GF-D8 (cell line): ENCODE measurements at regions not wholly inside any gene's neighbourhood (a gene's known extent, or its start where the extent isn't known, plus 50 kb on each side); places are given as distances from the start of the nearest gene placed in this dataset.
"Not testable (repeated sequence)": the region's sequence is repeated elsewhere in the genome, so short reads cannot be mapped to it uniquely, and the experiment has no call there.

Experiments used
- DNase-seq: peaks from one replicate; lab custom pipeline; 2025; lab: John Stamatoyannopoulos, UW

DNA sequence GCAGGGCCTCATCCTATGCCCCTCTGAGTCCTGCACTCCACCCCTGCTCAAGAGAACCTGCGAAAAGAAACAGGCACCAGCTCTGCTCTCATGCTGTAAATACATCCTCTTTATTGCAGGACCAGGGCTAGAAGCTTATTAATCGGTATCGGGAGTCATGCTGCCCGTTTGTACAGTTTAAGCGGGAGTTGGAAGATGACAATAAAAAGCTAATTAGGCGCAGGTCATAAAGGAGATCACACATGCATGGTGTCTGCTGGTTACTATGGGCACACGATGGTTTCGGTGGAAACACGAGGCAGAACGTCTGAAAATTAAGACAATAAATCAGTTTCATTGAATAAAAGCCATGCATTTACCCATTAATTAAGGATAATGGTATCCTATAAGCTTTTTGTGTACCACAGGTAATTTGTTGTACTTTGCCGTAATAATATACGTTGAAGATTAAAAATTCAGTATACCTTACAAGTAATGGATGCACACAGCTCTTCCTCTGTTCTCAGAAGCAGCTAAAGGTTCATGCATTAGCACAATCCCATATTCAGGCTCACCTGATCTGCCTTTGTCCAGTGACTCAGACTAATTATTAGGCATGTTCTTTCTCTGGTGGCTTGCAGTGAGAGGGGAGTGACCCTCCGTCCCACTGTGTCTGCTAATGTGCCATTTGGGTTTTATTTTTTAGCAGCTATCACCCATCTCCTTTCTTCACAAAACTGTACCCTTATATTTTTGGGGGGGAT, 406.0 kb downstream of the TSHZ3 start:
- no peak for DNase-seq

DNA sequence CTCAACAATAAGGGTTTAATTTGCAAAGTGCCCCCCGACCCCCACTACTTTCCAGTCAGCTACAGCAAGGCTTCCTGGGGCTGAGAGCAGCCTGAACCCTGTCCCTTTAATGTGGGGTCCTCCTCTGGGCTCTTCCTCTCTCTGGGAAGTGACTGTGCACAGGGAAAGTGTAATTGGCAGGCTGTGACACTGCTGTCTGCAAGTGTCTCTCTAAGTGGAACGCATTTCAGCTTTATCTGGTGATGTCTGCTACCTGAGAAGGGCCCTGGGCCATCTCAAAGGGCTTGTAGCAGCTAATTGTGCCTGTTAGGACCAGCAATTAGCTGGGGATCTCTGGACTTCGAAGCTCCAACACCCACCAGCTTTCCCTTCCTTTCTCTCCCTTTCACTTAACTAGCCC, 406.6 kb downstream of the TSHZ3 start:
- no peak for DNase-seq

DNA sequence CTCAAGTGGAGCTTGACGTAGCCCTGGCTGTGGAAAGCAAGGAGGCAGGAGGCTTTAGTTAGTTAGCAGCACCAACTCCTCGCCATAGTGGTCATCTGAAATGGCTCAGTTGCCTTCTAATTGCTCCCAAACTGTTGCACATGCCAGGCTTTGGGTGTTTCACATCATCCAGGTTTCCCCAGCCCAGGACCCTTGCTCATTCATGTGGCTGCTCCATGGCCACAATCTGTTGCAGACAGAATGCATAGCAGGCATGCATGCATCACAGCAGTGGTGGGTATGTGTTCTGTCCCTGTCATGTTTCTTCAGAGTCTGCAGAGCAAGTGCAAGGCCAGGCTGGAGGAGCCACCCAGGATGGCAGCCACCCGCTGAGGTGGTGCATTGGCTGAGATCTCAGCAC, 407.6 kb downstream of the TSHZ3 start:
- DNase-seq: no peak

DNA sequence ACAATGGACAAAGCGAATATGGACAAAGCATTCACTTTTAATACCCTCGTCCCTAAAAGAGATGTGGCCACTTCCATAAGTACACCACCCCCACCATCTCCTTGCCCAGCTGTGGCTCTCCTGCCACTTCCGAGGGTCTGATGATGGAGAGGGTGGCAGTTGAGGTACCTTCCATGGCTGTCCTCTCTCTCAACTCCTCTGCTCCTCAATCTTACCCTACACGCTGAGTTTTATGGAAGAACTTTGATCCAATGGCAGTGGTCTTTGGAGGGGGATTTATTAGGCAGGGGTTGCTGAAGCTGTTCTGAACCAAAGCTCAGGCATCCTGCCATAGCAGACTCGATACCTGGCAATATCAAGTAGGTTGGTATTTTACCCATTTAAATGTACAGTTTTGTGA, 413.0 kb downstream of the TSHZ3 start:
- DNase-seq: no peak

DNA sequence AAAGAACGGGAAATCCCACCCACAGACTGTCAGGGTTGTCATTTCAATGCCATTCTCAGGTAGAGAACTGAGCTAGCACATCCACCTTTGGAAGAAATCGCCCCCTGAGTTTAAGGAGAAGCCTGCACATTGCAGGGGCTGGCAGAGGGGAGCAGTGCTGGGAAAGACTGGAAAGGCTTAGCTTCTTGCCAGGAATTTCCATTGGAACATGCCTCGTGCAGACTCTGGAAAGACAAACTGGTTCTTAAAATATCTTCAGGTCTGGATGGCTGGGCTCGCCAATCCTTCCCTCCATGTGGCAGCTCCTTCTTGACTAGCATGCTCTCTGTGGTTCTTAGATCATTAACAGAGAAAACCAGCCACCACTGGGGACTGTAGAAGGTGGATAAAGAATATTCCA, 414.1 kb downstream of the TSHZ3 start:
- no peak for DNase-seq

DNA sequence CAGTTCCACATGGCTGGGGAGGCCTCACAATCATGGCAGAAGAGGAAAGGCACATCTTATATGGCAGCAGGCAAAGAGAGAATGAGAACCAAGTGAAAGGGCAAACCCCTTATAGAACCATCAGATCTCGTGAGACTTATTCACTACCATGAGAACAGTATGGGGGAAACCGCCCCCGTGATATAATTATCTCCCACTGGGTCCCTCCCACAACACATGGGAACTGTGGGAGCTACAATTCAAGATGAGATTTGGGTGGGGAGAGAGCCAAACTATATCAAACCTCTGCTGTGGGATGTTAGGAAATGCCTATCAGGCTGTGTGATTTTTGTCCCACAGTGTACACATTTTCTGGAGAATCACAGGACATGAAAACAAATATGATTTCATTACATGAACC, 415.8 kb downstream of the TSHZ3 start:
- DNase-seq: not testable (repeated sequence)

DNA sequence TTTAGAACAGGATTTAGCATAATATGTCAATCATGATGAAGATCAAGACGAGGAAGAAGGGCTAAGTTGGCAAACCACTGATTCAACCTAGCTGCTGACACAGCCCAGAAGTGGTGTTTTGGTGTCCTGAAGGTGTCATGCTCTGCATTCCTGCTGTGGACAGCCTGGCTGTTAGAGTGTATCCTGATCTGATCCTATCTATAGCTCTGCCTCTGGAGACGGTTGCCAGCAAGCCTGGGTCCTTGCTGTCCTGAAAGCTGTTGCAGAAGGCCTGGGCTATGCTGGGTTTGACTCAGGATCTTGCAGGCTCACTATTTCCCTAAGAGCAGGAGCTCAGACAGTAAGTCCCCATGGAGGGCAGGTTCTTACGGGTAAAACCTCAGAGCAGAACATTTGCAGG, 416.4 kb downstream of the TSHZ3 start:
- DNase-seq: no peak

DNA sequence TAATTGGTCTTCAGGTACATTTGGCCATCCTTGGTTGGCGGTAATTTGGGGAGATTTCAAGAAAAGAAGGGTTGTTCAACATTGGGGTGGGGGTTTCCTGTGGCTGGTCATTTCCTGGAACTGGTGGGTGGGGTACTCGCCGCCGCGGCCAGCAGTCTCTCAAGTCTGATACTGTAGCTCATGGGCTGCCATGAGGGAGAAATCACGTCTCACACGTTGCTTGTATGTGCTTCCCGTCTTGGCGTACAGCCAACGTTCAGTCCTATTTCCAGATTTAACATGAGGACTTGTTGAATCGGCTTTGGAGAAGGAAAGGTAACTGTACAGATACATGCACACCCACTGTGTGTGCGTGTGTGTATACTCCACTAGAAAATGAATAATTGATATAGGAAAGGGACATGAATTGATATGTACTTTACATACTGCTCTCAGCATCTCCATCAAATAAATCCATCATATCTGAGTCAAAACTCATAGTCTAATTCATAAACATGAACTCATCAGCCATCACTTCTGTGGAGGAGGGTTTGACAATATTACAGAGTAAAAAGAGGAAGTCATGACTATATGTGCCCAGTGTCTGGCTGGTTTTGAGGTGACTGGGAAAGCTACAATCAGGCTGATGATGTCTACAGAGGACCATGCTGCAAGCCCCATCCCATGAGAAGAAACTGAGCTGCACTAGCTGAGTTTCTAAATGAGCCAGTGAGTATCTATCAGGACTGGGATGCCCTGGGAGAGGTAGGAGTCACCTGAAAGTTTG, 418.1 kb downstream of the TSHZ3 start:
- no peak for DNase-seq

DNA sequence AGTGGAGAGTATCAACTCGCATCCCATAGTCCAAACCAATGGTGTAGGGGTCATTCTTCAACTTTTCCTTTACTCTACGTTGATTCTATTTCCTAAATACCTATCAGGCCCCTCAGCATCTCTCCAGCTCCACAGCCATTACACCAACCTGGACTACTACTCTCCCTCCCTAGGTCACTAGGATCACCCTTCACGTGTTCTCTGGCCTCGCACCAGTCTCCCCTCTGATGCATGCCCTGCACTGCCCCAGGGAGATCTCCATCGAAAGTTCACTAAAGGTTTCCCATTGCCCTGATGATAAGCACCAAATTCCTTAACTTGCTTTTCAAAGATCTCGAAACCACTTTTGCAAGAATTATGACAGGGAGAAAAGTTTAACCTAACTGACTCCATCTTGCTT, 421.5 kb downstream of the TSHZ3 start:
- no peak for DNase-seq

DNA sequence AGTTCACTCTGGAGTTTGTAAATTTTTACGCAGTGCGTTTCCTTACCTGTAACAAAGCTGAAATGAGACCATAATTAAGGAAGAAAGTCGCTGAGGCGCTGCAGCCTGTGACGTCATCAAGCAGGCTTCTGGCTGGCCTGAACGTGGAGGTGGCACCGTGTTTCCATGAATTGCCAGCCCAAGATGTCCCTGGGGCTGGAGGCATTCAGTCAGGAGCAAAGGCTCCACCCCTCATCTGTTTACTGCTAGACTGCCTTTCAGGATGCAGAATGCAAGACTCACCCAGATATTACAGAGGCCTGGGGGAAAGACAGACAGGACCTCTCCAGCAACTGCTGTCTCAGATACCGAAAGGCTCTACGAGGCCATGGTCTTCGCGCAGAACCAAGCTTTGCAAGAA, 424.6 kb downstream of the TSHZ3 start:
- no peak for DNase-seq

DNA sequence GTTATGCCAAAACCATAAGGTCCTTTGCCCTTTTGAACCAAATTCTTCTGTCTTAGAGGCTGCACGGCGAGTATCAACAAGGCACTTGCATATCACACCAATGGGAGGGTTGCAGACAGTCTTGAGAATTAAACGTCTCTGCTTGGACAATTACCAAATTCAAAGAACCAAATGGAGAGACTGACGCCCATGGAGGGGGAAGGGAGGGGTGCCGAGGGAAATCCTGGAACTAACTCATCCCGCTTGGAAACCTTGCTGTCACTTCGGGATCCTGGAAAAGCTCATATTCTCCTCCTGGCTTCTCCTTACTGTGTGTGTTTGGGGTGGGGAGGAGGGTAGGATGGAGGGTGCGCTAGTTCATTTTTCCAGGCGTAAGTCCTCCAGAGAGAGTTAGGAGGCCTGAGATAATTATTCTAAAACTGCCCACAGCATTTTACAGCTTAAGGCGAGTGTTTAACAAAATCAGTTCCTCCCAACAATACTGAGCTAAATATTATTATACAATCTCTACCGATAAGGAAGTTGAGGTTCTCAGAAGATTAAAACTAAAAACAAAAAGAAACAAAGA, 425.1 kb downstream of the TSHZ3 start:
- DNase-seq: no peak

DNA sequence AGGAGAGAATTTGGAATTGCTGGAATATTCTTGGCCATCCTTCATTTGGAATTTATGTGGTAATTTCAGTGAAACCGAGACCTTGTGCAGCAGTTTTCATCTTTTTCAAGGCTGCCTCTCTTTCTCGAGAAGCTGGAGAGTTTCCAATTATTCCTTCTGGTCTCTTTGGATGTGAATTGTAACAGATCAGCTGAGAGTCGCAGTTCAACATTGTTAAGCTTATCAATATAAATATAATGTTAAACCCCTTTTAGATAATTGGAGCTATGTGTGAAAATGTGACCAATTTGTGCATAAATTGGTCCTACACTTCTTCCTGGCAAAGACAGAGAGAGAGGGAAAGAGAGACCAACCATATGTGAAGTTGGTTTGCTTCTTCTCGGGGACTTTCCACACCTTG, 425.6 kb downstream of the TSHZ3 start:
- no peak for DNase-seq

DNA sequence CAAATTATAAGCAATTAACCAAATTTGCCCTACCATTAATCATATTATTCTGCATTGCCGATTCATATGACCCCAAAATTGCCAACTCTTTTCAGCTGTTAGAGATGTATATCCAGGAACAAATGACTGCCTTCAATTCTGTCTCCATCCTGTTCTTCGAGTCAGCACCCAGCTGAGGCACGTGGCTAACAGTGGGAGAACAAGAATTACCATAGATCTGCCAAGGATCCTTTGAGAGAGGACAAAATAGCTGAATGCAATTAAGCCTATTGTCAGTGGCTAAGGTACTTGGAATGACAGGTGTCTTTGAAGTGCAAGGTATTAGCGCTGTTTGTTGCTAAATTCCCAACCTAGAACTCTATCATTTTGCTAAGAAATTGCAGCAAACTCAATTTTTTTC, 426.1 kb downstream of the TSHZ3 start:
- DNase-seq: no peak

DNA sequence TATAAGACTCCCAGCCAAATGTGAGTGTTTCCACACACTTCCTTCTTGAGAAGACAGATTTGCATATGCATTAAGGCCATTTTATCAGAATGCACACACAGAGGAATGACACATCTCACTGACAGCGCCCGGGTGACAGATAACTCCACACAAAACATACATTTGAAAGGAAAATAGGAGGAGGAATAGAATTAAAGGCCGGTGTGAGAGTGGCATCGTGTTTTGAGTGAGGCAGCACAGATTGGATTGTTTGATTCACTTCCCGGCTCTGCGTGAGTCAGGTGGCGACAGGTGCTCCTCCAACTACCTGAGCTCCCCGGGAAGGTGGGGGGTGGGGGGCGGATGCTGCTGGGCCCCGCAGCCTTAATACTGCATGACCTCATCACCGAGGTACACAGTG, 429.0 kb downstream of the TSHZ3 start:
- DNase-seq: no peak

DNA sequence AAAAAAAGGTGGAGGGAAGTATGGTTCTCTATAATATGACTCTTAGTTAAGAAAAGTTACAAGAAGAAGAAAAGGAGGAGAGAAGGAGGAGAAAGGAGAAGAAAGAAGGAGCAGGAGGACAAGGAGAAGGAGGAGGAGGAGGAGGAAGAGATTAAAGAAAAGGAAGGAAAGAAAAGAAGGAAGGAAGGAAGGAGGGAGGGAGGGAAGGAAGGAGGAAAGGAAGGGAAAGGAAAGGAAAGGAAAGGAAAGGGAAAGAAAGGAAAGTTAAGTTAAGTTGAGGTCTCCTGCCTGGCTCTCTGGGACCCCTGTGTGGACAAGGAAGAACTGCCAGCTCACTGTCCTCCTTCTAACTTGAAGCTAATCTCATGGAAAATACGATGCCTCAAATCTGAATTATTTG, 429.5 kb downstream of the TSHZ3 start:
- DNase-seq: no peak

DNA sequence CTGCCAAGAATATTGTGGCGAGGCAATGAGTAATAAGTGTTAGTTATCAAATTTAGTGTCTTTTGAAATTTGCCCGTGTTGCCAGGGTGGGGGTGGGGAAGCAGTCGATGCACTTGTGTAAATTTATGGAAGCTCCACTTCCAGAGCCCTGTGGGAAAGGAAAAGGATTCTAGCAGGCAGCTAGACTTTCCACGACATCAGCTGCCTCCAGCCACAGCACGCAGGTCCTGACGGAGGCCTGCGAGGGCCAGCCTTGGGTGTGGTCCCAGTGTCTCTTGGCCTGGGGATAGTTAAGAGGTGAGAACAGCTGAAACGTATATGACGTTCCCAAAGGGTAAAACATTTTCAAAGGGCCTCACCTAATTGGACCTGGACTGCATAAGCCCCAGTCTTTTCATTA, 433.0 kb downstream of the TSHZ3 start:
- no peak for DNase-seq

DNA sequence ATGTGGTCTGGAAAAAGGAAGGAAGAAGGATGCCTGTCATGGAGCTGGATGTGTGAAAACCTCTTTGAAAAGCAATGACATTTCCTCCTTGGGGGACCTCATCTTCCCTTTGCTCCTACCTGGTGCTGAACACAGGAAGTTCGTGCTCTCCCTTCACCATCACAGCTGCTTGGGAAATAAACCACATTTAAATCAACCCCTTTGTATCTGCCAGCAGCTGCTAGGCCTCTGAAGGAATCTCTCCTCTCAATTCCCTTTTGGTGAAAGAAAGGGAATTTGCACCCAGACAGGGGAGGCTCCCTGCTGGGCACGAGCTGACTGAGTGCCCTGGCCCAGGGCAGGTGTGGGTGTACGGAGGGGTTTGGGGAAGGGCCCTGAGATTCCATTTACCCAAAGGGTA, 437.7 kb downstream of the TSHZ3 start:
- DNase-seq: no peak

DNA sequence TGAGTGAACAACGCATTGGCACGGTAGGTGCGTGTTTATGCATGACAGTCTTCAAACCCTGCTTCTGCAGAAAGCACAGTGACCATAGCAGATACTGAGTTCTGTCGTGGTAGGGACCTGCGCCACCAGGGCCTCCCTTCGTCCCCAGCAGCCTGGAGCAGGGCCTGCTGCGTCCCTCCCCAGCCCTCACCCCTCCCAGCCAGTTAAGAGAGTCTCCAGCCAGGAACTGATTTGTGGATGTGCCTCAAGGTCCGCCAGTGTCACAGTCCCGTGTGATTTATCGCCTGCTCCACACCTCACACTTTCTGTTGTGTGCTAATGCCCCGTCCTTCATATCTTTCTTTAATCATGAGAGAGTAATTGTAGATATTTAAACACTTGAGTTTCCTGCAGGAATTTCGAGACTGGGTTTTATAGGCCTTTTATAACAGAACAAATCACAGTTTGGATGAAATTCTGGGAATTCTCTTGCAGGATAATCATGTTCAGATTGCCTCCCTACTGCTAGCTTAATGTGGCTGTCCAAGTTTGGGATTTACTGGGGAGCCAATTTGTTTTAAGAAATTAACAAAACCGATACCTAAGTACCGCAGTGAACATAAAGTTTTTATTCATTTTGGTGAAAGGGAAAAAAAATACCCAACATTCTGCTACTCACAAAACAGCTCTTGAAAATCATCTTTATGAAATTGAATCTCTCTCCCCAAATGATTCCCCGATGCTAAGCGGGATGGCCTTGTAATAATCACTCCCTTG, 438.6 kb downstream of the TSHZ3 start:
- DNase-seq: no peak

DNA sequence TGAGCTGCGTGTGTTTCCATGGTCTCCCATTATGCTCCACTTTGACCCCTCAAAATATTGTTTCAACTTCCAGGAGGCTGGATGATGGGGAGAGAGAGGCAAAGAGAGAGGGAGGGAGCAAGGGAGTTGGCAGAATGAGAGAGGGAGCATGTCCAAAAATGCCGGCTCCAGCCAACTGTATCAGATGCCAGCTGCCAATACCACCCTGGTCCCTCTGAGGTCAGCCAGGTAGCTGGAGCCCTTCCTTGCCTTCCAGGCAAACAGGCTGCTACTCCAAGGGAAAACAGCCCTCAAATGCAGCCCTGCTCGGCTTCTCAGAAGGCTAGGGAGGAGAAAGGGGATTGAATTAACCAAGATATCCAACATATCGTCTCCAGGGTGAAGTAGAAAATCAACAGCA, 440.0 kb downstream of the TSHZ3 start:
- no peak for DNase-seq

DNA sequence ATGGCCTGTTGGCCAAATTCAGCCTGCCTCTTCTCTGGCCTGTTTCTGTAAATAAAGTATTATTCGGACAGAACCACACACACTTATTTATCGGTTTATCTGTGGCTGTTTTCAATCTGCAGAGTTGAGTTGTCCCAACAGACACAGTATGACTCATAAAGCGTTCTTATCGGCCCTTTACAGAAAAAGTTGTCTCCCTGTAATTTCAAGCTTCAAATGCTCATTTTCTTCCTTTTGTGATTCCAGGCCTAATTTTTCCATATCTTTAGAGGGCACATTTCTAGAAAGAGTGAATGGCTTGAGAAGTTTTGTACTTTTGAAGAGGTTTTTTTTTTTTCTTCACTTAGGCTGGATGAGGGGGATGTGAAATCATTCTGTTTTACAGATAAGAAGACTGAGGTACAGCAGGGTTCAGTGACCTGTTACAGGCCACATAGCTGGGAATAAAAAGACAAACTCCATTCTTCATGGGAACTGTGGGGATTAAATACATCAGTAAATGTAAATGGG, 440.9 kb downstream of the TSHZ3 start:
- DNase-seq: no peak

DNA sequence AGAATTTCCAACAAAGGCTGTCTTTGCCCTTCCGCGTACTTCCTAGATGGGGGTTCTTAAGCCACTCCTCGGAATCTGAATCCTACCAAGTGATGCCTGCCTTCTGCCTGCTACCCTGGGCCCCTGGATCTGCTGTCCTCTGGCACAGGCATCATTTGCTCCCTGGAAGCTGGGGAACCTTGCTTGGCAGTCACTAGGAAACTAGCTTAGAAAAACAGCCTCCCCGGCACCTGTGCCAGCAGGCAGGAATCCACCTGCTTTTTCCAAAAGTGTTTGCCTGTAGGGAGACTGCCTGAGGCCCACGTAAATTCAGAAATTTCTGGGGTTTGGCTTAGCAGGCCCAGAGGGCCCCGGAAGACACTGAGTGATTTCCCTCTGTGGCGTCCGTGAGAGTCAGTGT, 442.4 kb downstream of the TSHZ3 start:
- no peak for DNase-seq

DNA sequence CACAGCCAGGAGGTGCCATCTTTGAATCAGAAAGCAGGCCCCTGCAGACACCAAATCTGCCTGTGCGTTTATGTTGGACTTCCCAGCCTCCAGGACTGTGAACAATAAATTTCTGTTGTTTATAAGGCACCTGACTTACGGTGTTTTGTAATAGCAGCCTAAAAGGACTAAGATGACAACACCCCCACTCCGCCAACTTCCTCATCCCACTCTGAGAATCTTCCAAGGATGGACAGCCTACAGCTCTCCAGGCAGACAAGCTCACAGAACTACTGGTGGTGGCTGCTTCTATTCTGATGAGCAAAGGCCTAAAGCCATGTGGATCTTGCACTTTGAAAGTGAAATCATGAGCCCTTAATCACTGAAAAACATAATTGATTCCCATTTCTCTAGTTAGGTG, 449.2 kb downstream of the TSHZ3 start:
- no peak for DNase-seq
